Colonic mucosa (tissue), 4 donors: ENCODE measurements at regions not wholly inside any gene's neighbourhood (a gene's known extent, or its start where the extent isn't known, plus 50 kb on each side); places are given as distances from the start of the nearest gene placed in this dataset.

Source experiments
- DNase-seq: peaks from one replicate; pipeline ENCODE4 v3.0.0-alpha.2; 2020
- H3K27ac ChIP-seq: fragments of 200-600 bp; one replicate; pipeline ENCODE4 v1.8.0; 2021
- H3K27me3 ChIP-seq: fragments of 200-600 bp; one replicate; pipeline ENCODE4 v1.8.0; 2021
- H3K36me3 ChIP-seq: fragments of 200-600 bp; one replicate; pipeline ENCODE4 v1.8.0; 2021
- H3K4me1 ChIP-seq: fragments of 200-600 bp; one replicate; pipeline ENCODE4 v1.8.0; 2021; ENCODE audit warnings: mild to moderate bottlenecking
- H3K4me3 ChIP-seq: fragments of 200-600 bp; one replicate; pipeline ENCODE4 v1.8.0; 2021
- H3K9ac ChIP-seq, 2 donors: one replicate each; pipeline ENCODE4 v1.7.0; 2013; ENCODE audit warnings: control low read depth in 2 of 2, low read depth in 2 of 2, low read length in 2 of 2
- H3K9me3 ChIP-seq: fragments of 200-600 bp; one replicate; pipeline ENCODE4 v1.8.0; 2021
- CTCF ChIP-seq: fragments of 200-600 bp; IDR thresholded peaks from one replicate; pipeline ENCODE4 v1.8.0; 2022; ENCODE audit warnings: antibody characterized with exemption, mild to moderate bottlenecking
- intact Hi-C: fragments of 100-400 bp; cut with DNase I; formaldehyde crosslinking; loops from one replicate; pipeline ENCODE4 v1.14.1; 2022
- donor health status: healthy.
- donor health status: DM: no; HTN: no; CAD: no.
- donor health status: DM: no; HTN: no; CAD: no.

- Histone ChIP-seq H3K27ac (no peak overlapping the region), H3K27me3 (no peaks in the 10 kb centered on the region), H3K36me3 (no peaks in the 10 kb centered on the region), H3K9me3 (no peaks in the 10 kb centered on the region), H3K9ac (no peak overlapping the region), H3K4me1 (no peaks in the 10 kb centered on the region), H3K4me3 (no peak overlapping the region)
- no peak for DNase-seq
- intact Hi-C loops = no loop called here
- TF ChIP-seq CTCF = no peak
Observed at GRCh38 chr9:38322937-38323336, 69.6 kb upstream of the ALDH1B1 start.

- Histone ChIP-seq H3K36me3 (no peaks in the 10 kb centered on the region), H3K4me3 (no peak overlapping the region), H3K27me3 (no peaks in the 10 kb centered on the region), H3K27ac (no peak overlapping the region), H3K9ac (no peak overlapping the region), H3K4me1 (no peaks in the 10 kb centered on the region), H3K9me3 (no peaks in the 10 kb centered on the region)
- intact Hi-C loops = no loop called here
- no peak for TF ChIP-seq CTCF
- DNase-seq = no peak
Observed at GRCh38 chr9:38319496-38320173, 72.9 kb upstream of the ALDH1B1 start.

GRCh38 chr9:38318759-38319495 is 73.6 kb upstream of the ALDH1B1 start:
- H3K9me3 ChIP-seq = no peaks in the 10 kb centered on the region
- no peak overlapping the region for H3K9ac ChIP-seq
- no peaks in the 10 kb centered on the region for H3K4me1 ChIP-seq
- no peak for DNase-seq
- no peaks in the 10 kb centered on the region for H3K36me3 ChIP-seq
- no peak overlapping the region for H3K27ac ChIP-seq
- H3K4me3 ChIP-seq = no peak overlapping the region
- intact Hi-C loops = no loop called here
- H3K27me3 ChIP-seq = no peaks in the 10 kb centered on the region
- TF ChIP-seq CTCF = no peak

- intact Hi-C loops = no loop called here
- TF ChIP-seq CTCF = no peak
Observed at GRCh38 chr9:38316166-38316780, 76.2 kb upstream of the ALDH1B1 start.

GRCh38 chr9:38315085-38315595 is 77.4 kb upstream of the ALDH1B1 start:
- intact Hi-C loops = no loop called here
- H3K4me1 ChIP-seq = no peaks in the 10 kb centered on the region
- no peaks in the 10 kb centered on the region for H3K27me3 ChIP-seq
- H3K4me3 ChIP-seq = no peak overlapping the region
- H3K27ac ChIP-seq = no peak overlapping the region
- DNase-seq = no peak
- no peak for TF ChIP-seq CTCF
- H3K9me3 ChIP-seq = no peaks in the 10 kb centered on the region
- no peaks in the 10 kb centered on the region for H3K36me3 ChIP-seq
- H3K9ac ChIP-seq = no peak overlapping the region

More at GRCh38 chr9:38316166-38316780, 76.2 kb upstream of the ALDH1B1 start:
- H3K4me1 ChIP-seq = no peaks in the 10 kb centered on the region
- H3K9me3 ChIP-seq = no peaks in the 10 kb centered on the region
- no peak overlapping the region for H3K27ac ChIP-seq
- no peak for DNase-seq
- H3K27me3 ChIP-seq = no peaks in the 10 kb centered on the region
- H3K36me3 ChIP-seq = no peaks in the 10 kb centered on the region
- H3K9ac ChIP-seq = no peak overlapping the region
- H3K4me3 ChIP-seq = no peak overlapping the region
